ENCODE measurements at regions not wholly inside any gene's neighbourhood (a gene's known extent, or its start where the extent isn't known, plus 50 kb on each side); places are given as distances from the start of the nearest gene placed in this dataset.

DNA sequence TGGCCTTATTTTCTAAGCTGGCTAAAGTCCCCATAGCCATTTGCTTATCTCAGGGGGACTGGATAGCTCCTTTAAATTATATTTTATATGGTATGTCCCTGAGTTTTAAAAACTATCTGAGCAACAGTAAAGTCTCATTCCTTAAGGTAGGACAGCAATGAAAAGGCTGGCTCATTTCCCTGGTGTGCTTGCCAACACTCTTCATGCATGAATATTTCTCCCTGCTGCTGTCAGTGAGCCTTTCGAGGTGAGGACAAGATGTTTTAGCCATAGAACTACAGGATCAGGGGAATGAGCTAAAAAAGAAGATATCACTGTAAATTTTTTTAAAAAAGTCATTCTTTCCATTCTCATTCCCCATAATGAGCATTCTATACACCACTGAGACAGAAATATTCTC is 427.3 kb upstream of the FAM241A start (continued):
- TF ChIP-seq, protein P1, sequence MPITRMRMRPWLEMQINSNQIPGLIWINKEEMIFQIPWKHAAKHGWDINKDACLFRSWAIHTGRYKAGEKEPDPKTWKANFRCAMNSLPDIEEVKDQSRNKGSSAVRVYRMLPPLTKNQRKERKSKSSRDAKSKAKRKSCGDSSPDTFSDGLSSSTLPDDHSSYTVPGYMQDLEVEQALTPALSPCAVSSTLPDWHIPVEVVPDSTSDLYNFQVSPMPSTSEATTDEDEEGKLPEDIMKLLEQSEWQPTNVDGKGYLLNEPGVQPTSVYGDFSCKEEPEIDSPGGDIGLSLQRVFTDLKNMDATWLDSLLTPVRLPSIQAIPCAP (CRISPR knock-in tag; IDR thresholded peaks at IDR 0.05; ENCODE audit: borderline replicate concordance) = no peak
- no peak for TF ChIP-seq RCOR1 (IDR thresholded peaks at IDR 0.05; ENCODE audit: borderline replicate concordance in 1 of 2, low read depth in 2 of 2, low read length in 2 of 2)
- no peak for TF ChIP-seq ASH1L (IDR thresholded peaks at IDR 0.05; ENCODE audit: borderline replicate concordance, low read depth, partially characterized antibody)

DNA sequence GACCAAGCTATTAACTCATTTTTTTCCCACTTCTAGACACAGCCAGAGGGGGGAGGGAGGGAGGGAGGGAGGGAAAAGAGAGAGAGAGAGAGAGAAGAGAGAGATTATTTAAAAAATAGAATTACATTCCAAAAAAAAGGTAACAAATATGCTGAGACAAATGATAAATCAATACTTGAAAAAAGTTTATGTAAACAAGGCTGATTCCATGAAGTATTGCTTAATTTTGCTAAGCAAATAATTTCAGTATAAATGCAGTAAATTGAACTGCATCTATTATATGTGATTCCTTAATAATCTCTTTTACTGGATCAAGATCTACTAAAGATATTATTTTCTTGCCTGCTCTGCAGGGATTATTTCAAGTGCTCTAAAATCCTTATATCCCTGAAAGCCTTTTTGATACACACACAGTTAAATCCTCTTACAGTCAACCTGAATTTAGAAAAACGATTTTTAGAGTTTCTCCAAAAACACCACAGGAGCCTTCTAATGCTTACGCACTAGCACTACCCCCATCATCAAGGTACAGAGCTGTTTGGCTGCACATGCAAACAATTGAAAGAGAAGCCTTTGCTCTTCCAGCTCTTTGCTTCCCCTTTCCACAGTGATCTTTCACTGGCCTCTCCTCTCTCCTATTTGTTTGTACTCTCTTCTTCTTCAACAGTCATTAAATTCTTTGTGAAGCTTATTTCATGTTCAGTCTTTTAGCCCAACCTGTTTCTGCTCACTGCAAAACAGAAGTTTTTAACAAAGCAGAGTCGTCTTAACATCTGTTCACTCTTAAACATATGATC is 426.3 kb upstream of the FAM241A start:
- H4K20me1 ChIP-seq (replicated peaks; ENCODE audit: control insufficient read depth, insufficient read depth, low read length) = no peaks in the 10 kb centered on the region
- ChIA-PET POLR2A (no interaction called here), CTCF (ENCODE audit: low intra/inter-chr PET ratio) (no interaction called here)
- no peak overlapping the region for H3K4me3 ChIP-seq
- H3K79me2 ChIP-seq (ENCODE audit: control insufficient read depth, insufficient read depth, low read length) = no peaks in the 10 kb centered on the region
- TF ChIP-seq CHD2 (IDR thresholded peaks at IDR 0.05; ENCODE audit: low read depth, low read length) = no peak
- no peak for TF ChIP-seq YBX1 (IDR thresholded peaks at IDR 0.05)
- no peak for TF ChIP-seq SNRNP70 (optimal IDR thresholded peaks at IDR 0.05; ENCODE audit: low read depth, low read length)
- TF ChIP-seq, protein P2, sequence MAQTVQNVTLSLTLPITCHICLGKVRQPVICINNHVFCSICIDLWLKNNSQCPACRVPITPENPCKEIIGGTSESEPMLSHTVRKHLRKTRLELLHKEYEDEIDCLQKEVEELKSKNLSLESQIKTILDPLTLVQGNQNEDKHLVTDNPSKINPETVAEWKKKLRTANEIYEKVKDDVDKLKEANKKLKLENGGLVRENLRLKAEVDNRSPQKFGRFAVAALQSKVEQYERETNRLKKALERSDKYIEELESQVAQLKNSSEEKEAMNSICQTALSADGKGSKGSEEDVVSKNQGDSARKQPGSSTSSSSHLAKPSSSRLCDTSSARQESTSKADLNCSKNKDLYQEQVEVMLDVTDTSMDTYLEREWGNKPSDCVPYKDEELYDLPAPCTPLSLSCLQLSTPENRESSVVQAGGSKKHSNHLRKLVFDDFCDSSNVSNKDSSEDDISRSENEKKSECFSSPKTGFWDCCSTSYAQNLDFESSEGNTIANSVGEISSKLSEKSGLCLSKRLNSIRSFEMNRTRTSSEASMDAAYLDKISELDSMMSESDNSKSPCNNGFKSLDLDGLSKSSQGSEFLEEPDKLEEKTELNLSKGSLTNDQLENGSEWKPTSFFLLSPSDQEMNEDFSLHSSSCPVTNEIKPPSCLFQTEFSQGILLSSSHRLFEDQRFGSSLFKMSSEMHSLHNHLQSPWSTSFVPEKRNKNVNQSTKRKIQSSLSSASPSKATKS (CRISPR knock-in tag; IDR thresholded peaks at IDR 0.05) = no peak
- TF ChIP-seq DDX20 (tag; IDR thresholded peaks at IDR 0.05; ENCODE audit: low read depth) = no peak
- no peak for TF ChIP-seq PPARD (CRISPR knock-in tag; IDR thresholded peaks at IDR 0.05)
- TF ChIP-seq RCOR1 (IDR thresholded peaks at IDR 0.05; ENCODE audit: borderline replicate concordance in 1 of 2, low read depth in 2 of 2, low read length in 2 of 2) = no peak
- TF ChIP-seq NCOR1 (IDR thresholded peaks at IDR 0.05) = no peak
- TF ChIP-seq SIN3A (IDR thresholded peaks at IDR 0.05; ENCODE audit: borderline replicate concordance in 2 of 2, control insufficient read depth in 1 of 2, low read depth in 2 of 2, low read length in 2 of 2) = no peak
- no peak for TF ChIP-seq POLR3G (IDR thresholded peaks at IDR 0.05; ENCODE audit: extremely low read depth, insufficient read length, insufficient replicate concordance)
- TF ChIP-seq CC2D1A (IDR thresholded peaks at IDR 0.05) = no peak
- TF ChIP-seq ZNF133 (CRISPR knock-in tag; IDR thresholded peaks at IDR 0.05) = no peak
- no peak for TF ChIP-seq SRSF7 (optimal IDR thresholded peaks at IDR 0.05; ENCODE audit: low read depth, low read length)
- H3K9ac ChIP-seq (ENCODE audit: insufficient read depth in 1 of 2, low read depth in 2 of 2, low read length in 2 of 2) = no peak overlapping the region
- no peaks in the 10 kb centered on the region for H3K9me3 ChIP-seq (replicated peaks; ENCODE audit: control insufficient read depth, insufficient read depth, low read depth, low read length)
- H3K27ac ChIP-seq (ENCODE audit: extremely low read depth, low read depth, low read length) = no peak overlapping the region
- no peak for FAIRE-seq
- BruUV-seq (replicated peaks) = no TSS peak
- H3K4me1 ChIP-seq (replicated peaks in 1 of 2; ENCODE audit: control insufficient read depth in 2 of 2, insufficient read depth in 2 of 2, low read length in 2 of 2) = no peaks in the 10 kb centered on the region
- no peaks in the 10 kb centered on the region for H3K36me3 ChIP-seq (ENCODE audit: control insufficient read depth, insufficient read depth, low read length)
- H3K9me1 ChIP-seq (ENCODE audit: control insufficient read depth, insufficient read depth, low read length) = no peaks in the 10 kb centered on the region
- WGBS (ENCODE audit: insufficient coverage, low coverage, missing lambda C conversion rate) = 0% methylated on average over 3 of the region's 3 CpGs
- no peak overlapping the region for H3K4me2 ChIP-seq (ENCODE audit: insufficient read depth, low read length)
- DNase-seq (ENCODE audit: extremely low read depth in 1 of 4, low spot score in 3 of 4) = no peak
- no peak for ATAC-seq
- no peak overlapping the region for H2AFZ ChIP-seq (ENCODE audit: low read depth, low read length)
- no peaks in the 10 kb centered on the region for H3K27me3 ChIP-seq (ENCODE audit: control insufficient read depth in 2 of 2, insufficient read depth in 2 of 2, low read length in 2 of 2)
- in situ Hi-C loops (cut with MboI) (no loop called here), intact Hi-C loops (cut with micrococcal nuclease) (no loop called here)
